Cerebellar cortex (tissue), 1 donor: ENCODE measurements at regions not wholly inside any gene's neighbourhood (a gene's known extent, or its start where the extent isn't known, plus 50 kb on each side); places are given as distances from the start of the nearest gene placed in this dataset.
"Not testable (repeated sequence)": the region's sequence is repeated elsewhere in the genome, so short reads cannot be mapped to it uniquely, and the experiment has no call there.

ENCODE experiments used
- DNase-seq: peaks from one replicate; pipeline ENCODE4 v3.0.0-alpha.2; 2015; ENCODE audit warnings: low spot score

GRCh38 chr4:31189938-31190337, 469.8 kb downstream of the PCDH7 start:
- DNase-seq, result no peak

- DNase-seq, result no peak
These were observed 470.5 kb downstream of the PCDH7 start for GRCh38 chr4:31190671-31191070.

- DNase-seq, result no peak
These were observed 472.2 kb downstream of the PCDH7 start for GRCh38 chr4:31192341-31192740.

DNA sequence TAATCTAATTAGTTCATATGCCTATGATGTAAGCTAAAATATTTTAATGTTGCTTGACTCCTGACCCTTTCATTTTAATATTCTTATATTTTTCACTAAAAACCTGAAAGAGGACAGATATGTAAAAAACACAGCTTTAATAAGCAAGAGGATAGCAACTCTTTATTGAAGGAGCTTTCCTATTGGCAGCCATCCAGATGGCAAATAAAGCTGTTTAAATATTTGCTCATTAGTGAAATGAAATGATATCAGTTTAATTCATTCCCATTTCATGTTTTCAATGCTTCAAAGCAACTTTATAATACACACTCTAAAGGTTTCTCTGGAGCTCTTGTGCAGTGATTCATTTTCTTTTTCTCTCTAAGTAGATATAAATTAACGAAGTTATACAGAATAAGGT, 473.4 kb downstream of the PCDH7 start:
- no peak for DNase-seq

GRCh38 chr4:31194823-31195222, 474.7 kb downstream of the PCDH7 start:
- DNase-seq, result no peak

DNA sequence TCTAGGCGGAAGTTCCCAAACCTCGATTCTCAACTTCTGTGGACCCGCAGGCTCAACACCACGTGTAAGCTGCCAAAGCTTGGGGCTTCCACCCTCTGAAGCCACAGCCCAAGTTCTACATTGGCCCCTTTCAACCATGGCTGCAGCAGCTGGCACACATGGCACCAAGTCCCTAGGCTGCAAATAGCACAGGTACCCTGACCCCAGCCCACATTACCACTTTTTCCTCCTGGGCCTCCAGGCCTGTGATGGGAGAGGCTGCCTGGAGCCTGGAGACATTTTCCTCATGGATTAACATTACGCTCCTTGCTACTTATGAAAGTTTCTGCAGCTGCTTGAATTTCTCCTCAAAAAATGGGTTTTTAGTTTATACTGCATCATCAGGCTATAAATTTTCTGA, 479.5 kb downstream of the PCDH7 start:
- no peak for DNase-seq

- not testable (repeated sequence) for DNase-seq
These were observed 481.9 kb downstream of the PCDH7 start for GRCh38 chr4:31202054-31202453.

- DNase-seq, result no peak
These were observed 484.7 kb downstream of the PCDH7 start for GRCh38 chr4:31204874-31205273.

DNA sequence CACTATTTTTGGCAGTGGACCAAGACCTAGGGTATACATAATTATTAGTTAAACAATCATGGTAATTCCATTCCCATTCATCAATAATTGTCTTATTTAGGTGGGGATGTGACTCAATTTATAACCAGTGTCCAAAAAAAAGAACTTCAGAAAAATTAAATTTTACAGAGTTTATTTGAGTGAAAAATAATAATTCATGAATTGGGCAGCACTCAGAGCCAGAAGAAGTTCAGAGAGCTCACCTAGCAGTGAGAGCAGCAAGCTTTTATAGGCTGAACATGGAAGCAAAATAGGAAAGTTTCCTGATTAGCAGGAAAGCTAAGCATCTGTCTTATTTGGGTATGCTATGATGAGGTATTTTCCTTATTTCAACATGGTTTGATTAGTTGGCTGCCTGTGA, 500.8 kb downstream of the PCDH7 start:
- no peak for DNase-seq

GRCh38 chr4:31228068-31228467, 507.9 kb downstream of the PCDH7 start:
- no peak for DNase-seq

DNA sequence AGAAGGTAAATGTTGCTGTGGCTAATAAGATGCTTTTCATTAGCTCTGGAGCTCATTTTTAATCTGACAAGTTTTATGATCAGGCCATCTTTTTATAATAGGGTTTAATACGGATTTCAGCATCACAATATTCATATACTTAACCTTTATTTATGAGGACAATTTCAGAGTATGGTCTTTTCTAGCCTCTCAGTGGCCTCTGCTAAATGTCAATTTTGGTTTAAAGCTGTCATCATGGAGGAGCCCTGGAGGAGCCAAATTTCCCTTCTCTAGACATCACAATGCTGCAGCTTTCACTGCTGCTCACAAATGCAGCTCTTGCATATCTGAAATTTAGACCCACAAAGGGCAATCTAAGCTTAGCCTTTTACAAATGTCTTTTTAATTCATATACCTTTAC, 510.4 kb downstream of the PCDH7 start:
- no peak for DNase-seq

DNA sequence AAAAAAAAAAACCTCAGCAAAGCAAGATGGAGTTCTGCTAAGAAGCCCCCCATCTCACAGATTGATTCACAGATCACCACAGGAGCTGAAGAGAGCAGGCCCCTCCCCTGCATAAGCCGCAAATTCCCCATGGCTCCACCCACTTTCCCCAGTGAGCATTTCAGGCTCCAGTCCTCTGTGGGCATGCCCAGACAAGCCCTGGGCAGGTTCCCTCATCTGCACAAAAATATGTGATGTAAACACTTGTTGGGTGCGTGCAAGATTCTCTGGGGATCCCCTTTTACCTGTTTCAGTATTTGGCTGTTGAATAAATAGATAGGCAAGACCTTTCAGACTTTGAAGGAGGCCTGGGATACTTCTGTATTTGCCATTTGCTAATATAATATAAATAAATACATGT, 514.3 kb downstream of the PCDH7 start:
- no peak for DNase-seq

DNA sequence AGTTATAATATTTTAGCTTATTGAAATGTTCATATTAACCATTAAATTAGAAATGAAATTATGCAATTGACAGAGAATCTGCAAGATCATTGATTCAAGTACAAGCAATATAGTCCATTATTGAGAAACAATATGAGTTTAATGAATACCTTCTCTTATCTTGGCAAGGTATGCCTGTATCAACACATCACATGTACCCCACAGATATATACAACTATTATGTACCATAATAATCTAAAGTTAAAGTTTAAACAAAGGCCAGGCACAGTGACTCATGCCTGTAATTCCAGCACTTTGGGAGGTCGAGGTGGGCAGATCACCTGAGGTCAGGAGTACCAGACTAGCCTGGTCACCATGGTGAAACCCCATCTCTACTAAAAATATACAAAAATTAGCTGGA, 514.7 kb downstream of the PCDH7 start:
- no peak for DNase-seq

DNA sequence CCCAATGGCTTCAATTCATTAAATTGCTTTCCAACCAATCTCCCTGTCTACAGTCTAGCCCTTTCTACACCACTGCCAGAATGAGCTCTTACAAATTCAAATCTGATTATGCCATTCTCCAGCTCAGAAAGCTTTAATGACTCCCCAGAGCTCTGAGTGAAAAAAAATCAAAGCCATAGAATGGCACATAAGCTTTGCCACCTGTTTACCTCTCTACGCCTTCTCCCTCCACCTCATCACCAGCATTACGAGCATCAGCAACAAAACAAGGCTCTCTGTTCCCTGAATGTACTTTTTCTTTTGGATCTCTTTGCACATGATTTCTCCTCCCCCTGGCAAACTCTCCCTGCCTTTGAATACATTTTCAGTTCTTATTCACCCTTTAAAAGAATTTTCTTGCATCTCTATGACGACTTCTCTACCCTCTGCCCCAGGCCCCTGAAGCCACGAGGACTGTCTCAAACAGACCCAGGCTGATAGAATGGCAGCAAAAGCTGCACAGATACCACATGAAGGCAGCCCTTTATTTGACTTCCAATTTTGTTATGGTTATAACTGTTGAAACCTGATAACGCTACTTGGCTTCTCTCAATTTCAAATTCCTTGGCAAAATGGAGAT, 516.0 kb downstream of the PCDH7 start:
- no peak for DNase-seq

- no peak for DNase-seq
These were observed 516.5 kb downstream of the PCDH7 start for GRCh38 chr4:31236639-31237173.

GRCh38 chr4:31237233-31237632, 517.1 kb downstream of the PCDH7 start:
- no peak for DNase-seq

DNA sequence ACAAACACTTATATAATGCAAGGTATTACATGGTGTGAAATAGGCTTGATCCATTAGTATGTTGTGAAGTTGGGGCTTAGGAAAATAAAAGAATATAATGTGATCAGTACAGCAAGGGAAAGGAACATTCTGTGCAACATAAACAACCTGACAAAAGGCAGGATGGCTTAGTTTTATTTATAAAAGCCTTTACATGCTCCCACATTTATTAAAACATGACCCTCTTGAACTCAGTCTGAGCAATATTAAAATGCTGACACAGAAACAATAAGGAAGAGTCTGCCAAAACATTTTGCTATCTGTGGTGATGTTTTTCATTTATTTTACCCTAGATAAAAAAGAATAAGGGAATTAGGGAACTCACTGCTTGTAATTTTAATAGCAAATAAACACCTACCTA, 519.7 kb downstream of the PCDH7 start:
- DNase-seq, result no peak

- DNase-seq, result no peak
These were observed 521.4 kb downstream of the PCDH7 start for GRCh38 chr4:31241504-31242106.

- no peak for DNase-seq
These were observed 526.7 kb downstream of the PCDH7 start for GRCh38 chr4:31246856-31247255.

DNA sequence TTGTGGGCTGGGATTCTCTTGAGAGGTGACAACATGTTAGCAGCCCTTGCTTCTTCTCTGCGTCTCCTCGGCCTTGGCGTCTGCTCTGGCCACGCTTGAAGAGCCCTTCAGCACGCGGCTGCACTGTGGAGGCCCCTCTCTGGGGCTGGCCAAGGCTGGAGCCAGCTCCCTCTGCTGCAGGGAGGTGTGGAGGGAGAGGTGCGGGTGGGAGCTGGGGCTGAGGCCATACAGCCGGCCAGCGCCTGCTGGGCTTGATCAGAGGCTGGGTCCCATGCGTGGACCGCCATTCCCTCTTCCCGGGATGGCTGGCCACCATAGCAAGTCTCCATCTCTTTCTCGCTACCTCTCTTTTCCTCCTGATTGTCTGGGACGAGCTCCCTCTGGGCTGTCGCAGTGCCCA, 539.0 kb downstream of the PCDH7 start:
- DNase-seq, result no peak

DNA sequence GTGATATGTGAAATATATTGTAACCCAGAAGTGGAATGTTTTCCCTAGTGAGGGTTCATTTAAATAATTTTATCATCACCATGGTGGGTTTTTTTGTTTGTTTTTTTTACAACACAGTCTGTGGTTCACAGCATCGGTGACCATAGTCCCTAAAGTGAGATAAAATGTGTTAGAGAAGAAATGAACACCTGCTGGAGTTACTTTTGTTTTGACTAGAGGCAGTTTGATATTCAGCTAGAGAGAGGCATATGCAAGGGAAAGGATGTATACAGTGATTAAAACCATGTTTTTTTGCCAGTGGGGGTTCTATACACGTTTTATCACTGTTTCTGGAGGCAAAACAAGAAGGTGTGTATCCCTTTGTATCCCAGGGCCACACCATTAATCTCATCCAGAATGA, 541.5 kb downstream of the PCDH7 start:
- no peak for DNase-seq

GRCh38 chr4:31266094-31266493, 545.9 kb downstream of the PCDH7 start:
- DNase-seq, result not testable (repeated sequence)

DNA sequence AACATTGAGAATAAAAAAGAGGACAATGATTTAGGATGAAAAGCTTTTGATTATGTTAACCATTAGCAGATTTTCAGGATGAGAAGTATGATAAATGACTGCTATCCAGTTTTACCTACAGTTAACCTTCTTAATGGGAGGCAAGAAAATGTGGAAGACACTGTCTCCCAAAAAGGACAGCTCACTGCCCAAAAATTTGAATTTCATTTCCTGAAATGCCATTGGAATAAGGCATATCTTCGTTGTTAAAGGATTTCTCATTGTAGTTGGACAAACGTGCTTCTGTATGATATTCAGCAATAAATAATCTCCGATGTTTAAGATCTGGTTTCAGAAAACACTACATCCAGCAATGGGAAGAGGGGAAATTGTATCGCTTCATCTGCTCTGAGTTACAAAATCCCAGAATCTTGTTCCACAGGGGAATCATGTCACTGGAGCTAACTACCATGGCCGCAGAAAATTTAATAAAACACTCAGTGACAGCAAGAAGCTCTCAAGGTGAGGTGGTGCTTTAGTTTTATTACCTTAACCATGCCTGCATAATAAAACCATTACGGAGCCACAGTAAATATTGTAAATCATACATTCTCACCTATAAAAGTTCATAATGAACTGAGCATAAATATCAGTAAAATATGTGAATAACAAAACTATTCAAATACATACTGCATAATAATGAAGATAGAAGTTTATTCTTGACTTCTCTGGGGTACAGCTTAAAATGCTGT, 552.3 kb downstream of the PCDH7 start:
- DNase-seq, result no peak
